ENCODE measurements at regions not wholly inside any gene's neighbourhood (a gene's known extent, or its start where the extent isn't known, plus 50 kb on each side); places are given as distances from the start of the nearest gene placed in this dataset.
"Not testable (repeated sequence)": the region's sequence is repeated elsewhere in the genome, so short reads cannot be mapped to it uniquely, and the experiment has no call there.

- H3K27me3 Mint-ChIP-seq (ENCODE audit: low read depth) = no peaks in the 10 kb centered on the region
- no peak overlapping the region for H3K4me3 Mint-ChIP-seq
- H3K27ac Mint-ChIP-seq (ENCODE audit: unreplicated experiment) = no peak overlapping the region
- TF ChIP-seq CTCF (conservative IDR thresholded peaks at IDR 0.05) = no peak
- peaks cover 7% of the 10 kb centered on the region for H3K9me3 Mint-ChIP-seq
- peaks cover 5% of the 10 kb centered on the region for H3K36me3 Mint-ChIP-seq (ENCODE audit: low read depth)
- no peak for DNase-seq (ENCODE audit: low read depth, low spot score)
- H3K4me1 Mint-ChIP-seq = peaks cover 4% of the 10 kb centered on the region
Observed at GRCh38 chr13:54033323-54033861, 1004.8 kb downstream of the OLFM4 start.

DNA sequence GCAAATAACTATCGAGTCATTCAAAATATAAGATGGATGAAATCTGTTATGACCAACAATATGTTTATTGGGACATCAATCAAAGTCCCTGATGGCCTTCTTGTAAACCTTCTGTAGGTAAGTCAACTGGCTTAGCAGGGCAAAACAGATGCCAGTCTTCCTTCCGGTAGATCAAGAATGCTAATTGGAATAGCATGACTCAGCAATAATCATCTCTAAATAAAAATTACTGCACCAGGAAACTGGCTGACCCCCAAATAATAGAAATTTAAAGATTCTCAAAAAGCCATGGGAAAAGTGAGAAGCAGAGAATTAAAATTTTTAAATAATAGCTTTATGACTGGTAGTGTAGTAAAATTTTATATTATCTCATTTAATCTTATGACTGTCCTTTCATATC, 1005.4 kb downstream of the OLFM4 start:
- peaks cover 5% of the 10 kb centered on the region for H3K36me3 Mint-ChIP-seq (ENCODE audit: low read depth)
- H3K27ac Mint-ChIP-seq (ENCODE audit: unreplicated experiment) = no peak overlapping the region
- no peak for TF ChIP-seq CTCF (conservative IDR thresholded peaks at IDR 0.05)
- H3K9me3 Mint-ChIP-seq = peaks cover 7% of the 10 kb centered on the region
- H3K4me3 Mint-ChIP-seq = no peak overlapping the region
- DNase-seq (ENCODE audit: low read depth, low spot score) = no peak
- H3K27me3 Mint-ChIP-seq (ENCODE audit: low read depth) = no peaks in the 10 kb centered on the region
- H3K4me1 Mint-ChIP-seq = peaks cover 4% of the 10 kb centered on the region

DNA sequence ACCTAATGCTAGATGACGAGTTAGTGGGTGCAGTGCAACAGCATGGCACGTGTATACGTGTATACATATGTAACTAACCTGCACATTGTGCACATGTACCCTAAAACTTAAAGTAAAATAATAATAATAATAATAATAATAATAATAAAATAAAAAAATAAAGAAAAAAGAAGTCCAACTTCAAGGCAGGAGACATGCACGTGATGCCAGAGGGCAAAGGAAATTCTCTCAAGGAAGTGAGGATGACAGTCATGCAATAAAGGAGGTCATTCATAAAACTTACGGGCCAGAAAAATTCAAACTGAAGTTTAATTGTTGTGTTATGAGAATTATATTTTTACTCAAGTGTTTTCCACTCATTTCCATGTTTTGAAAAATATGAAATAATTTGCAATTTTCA, 1028.8 kb downstream of the OLFM4 start:
- H3K9me3 Mint-ChIP-seq; DNase-seq (ENCODE audit: low read depth, low spot score); H3K27ac Mint-ChIP-seq (ENCODE audit: unreplicated experiment); H3K4me3 Mint-ChIP-seq; H3K4me1 Mint-ChIP-seq; H3K36me3 Mint-ChIP-seq (ENCODE audit: low read depth); H3K27me3 Mint-ChIP-seq (ENCODE audit: low read depth): not testable (repeated sequence)

- DNase-seq (ENCODE audit: low read depth, low spot score); H3K4me3 Mint-ChIP-seq; H3K4me1 Mint-ChIP-seq; H3K27me3 Mint-ChIP-seq (ENCODE audit: low read depth); H3K27ac Mint-ChIP-seq (ENCODE audit: unreplicated experiment): not testable (repeated sequence)
- Mint-ChIP-seq H3K9me3 (peaks cover 14% of the 10 kb centered on the region), H3K36me3 (ENCODE audit: low read depth) (peaks cover 10% of the 10 kb centered on the region)
Observed at GRCh38 chr13:54069958-54070357, 1041.3 kb downstream of the OLFM4 start.

- Mint-ChIP-seq H3K9me3 (peaks cover 3% of the 10 kb centered on the region), H3K27me3 (ENCODE audit: low read depth) (no peaks in the 10 kb centered on the region), H3K27ac (ENCODE audit: unreplicated experiment) (no peak overlapping the region), H3K36me3 (ENCODE audit: low read depth) (peaks cover 3% of the 10 kb centered on the region), H3K4me3 (no peak overlapping the region), H3K4me1 (peaks cover 8% of the 10 kb centered on the region)
- TF ChIP-seq CTCF (conservative IDR thresholded peaks at IDR 0.05) = no peak
- DNase-seq (ENCODE audit: low read depth, low spot score) = no peak
Observed at GRCh38 chr13:54077569-54077968, 1049.0 kb downstream of the OLFM4 start.

DNA sequence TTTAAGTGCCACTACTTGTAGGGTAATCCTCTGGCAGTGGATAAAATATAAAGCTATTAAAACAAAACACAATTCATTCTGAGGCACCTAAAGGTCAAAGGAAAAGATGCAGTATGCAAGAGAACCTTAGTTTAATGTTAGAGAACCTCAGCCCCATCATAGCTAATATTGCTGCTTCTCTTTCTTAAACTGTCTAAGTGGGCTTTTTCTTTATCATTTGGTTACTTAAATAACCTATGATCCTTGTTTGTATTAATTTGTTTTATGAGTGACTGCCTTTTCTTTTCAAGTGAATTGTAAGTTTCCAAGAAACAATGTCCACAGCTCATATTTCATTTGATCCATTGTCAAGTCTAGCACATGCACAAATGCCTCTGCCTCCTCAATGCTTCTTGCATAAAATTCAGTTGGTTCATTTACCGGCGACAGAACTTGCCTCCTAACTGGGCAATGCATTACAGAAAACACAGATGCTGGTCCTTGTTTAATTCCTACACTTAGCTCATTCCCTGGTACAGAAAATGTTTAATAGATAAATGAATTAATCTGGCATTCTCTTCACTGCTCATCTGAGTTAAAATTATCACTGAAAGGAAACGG, 1049.8 kb downstream of the OLFM4 start:
- Mint-ChIP-seq H3K9me3 (peaks cover 3% of the 10 kb centered on the region), H3K27me3 (ENCODE audit: low read depth) (no peaks in the 10 kb centered on the region), H3K4me1 (peaks cover 8% of the 10 kb centered on the region), H3K27ac (ENCODE audit: unreplicated experiment) (no peak overlapping the region), H3K4me3 (no peak overlapping the region), H3K36me3 (ENCODE audit: low read depth) (peaks cover 3% of the 10 kb centered on the region)
- no peak for DNase-seq (ENCODE audit: low read depth, low spot score)
- no peak for TF ChIP-seq CTCF (conservative IDR thresholded peaks at IDR 0.05)

- H3K36me3 Mint-ChIP-seq (ENCODE audit: low read depth); H3K9me3 Mint-ChIP-seq; DNase-seq (ENCODE audit: low read depth, low spot score); H3K27me3 Mint-ChIP-seq (ENCODE audit: low read depth); H3K4me3 Mint-ChIP-seq; H3K27ac Mint-ChIP-seq (ENCODE audit: unreplicated experiment); H3K4me1 Mint-ChIP-seq: not testable (repeated sequence)
Observed at GRCh38 chr13:54082309-54082708, 1053.7 kb downstream of the OLFM4 start.

Measured in neural crest cell (in vitro differentiated cells).